A673 (cell line): ENCODE measurements at regions not wholly inside any gene's neighbourhood (a gene's known extent, or its start where the extent isn't known, plus 50 kb on each side); places are given as distances from the start of the nearest gene placed in this dataset.

Source experiments
- BruUV-seq: library from RNA; stranded (reverse); fragments of 400-500 nt; replicated peaks from 2 replicates; lab custom pipeline; 2021; lab: Mats Ljungman, UMichigan
- CTCF ChIA-PET: fragments of 300-600 bp; sonication (Branson Sonifier 250); formaldehyde crosslinking; loops from one replicate; lab custom pipeline; 2022; ENCODE audit warnings: antibody characterized with exemption; lab: Charles Lee
- POLR2A ChIA-PET: fragments of 300-600 bp; sonication (Branson Sonifier 250); formaldehyde crosslinking; loops from one replicate; lab custom pipeline; 2022; ENCODE audit warnings: antibody characterized with exemption; ENCODE audit not compliant: low non-redundant PET; lab: Charles Lee
- DNase-seq: peaks from one replicate; pipeline ENCODE4 v3.0.0-alpha.2; 2015; ENCODE audit warnings: low spot score
- H3K27ac ChIP-seq: fragments of 200-600 bp; sonication (generic); 2 replicates; pipeline ENCODE4 v1.5.1; 2016; ENCODE audit warnings: mixed run types, low read depth, mild to moderate bottlenecking, mixed read lengths, antibody characterized with exemption, low read length; ENCODE audit not compliant: poor library complexity, severe bottlenecking
- H3K27me3 ChIP-seq: fragments of 200-600 bp; sonication (generic); replicated peaks from 2 replicates; pipeline ENCODE4 v1.6.1; 2017; ENCODE audit warnings: mixed run types, low read depth, mild to moderate bottlenecking, mixed read lengths, antibody characterized with exemption, low read length; ENCODE audit not compliant: insufficient read depth, poor library complexity
- H3K36me3 ChIP-seq: fragments of 200-600 bp; sonication (generic); 2 replicates; pipeline ENCODE4 v1.6.1; 2016; ENCODE audit warnings: mixed run types, mild to moderate bottlenecking, mixed read lengths, antibody characterized with exemption, low read length; ENCODE audit not compliant: insufficient read depth, poor library complexity, severe bottlenecking
- H3K4me1 ChIP-seq: fragments of 200-600 bp; sonication (generic); 2 replicates; pipeline ENCODE4 v1.6.1; 2017; ENCODE audit warnings: mixed run types, mild to moderate bottlenecking, mixed read lengths, antibody characterized with exemption, low read length; ENCODE audit not compliant: insufficient read depth, poor library complexity, severe bottlenecking
- H3K4me3 ChIP-seq: fragments of 200-600 bp; sonication (generic); 2 replicates; pipeline ENCODE4 v1.5.1; 2016; ENCODE audit warnings: low read depth, mixed run types, mild to moderate bottlenecking, mixed read lengths, low read length; ENCODE audit not compliant: poor library complexity, severe bottlenecking
- H3K9me3 ChIP-seq: fragments of 200-600 bp; sonication (generic); 2 replicates; pipeline ENCODE4 v1.6.1; 2016; ENCODE audit warnings: mixed run types, low read depth, mild to moderate bottlenecking, mixed read lengths, antibody characterized with exemption, low read length; ENCODE audit not compliant: poor library complexity, severe bottlenecking
- CTCF ChIP-seq: fragments of 300-800, 200-600 bp; sonication (generic); conservative IDR thresholded peaks from 2 replicates; pipeline ENCODE4 v1.5.1; 2017; ENCODE audit warnings: low read depth, mild to moderate bottlenecking, antibody characterized with exemption, low read length, moderate library complexity, mixed read lengths
- EZH2 ChIP-seq: fragments of 200-600 bp; sonication (generic); IDR thresholded peaks from 2 replicates; pipeline ENCODE4 v1.6.1; 2017; ENCODE audit warnings: borderline replicate concordance, low read depth, mild to moderate bottlenecking, mixed read lengths, antibody characterized with exemption, low read length; ENCODE audit not compliant: poor library complexity, severe bottlenecking
- intact Hi-C: fragments of 100-400 bp; cut with micrococcal nuclease; formaldehyde crosslinking; loops from one replicate; pipeline ENCODE4 v1.10.0; 2022; ENCODE audit not compliant: unreplicated experiment

DNA sequence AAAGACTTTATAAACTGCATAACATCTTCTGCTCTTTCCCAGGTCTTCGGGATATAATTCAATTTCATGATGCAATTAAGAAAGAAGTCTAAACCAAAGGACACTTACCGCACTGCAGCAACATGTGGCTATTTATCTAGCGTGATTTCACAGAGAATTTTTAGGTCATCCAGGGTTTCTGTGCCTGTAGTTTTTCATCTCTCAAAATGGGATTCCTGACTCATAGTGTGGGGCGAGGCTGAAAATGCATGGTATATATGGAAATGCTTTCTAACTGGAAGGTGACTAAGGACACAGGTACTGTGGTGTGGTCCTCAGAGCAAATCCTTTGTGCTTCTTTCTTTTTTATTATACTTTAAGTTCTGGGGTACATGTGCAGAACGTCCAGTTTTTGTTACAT, 557.7 kb upstream of the KLF4 start:
- no peak for DNase-seq
- Histone ChIP-seq H3K4me1 (no peaks in the 10 kb centered on the region), H3K36me3 (no peaks in the 10 kb centered on the region), H3K27ac (no peak overlapping the region), H3K9me3 (peaks cover 7% of the 10 kb centered on the region), H3K4me3 (no peak overlapping the region), H3K27me3 (no peaks in the 10 kb centered on the region)
- no peak for TF ChIP-seq EZH2
- no peak for TF ChIP-seq CTCF
- CTCF ChIA-PET = no interaction called here
- intact Hi-C loops = no loop called here
- BruUV-seq = no TSS peak
- POLR2A ChIA-PET = no interaction called here

DNA sequence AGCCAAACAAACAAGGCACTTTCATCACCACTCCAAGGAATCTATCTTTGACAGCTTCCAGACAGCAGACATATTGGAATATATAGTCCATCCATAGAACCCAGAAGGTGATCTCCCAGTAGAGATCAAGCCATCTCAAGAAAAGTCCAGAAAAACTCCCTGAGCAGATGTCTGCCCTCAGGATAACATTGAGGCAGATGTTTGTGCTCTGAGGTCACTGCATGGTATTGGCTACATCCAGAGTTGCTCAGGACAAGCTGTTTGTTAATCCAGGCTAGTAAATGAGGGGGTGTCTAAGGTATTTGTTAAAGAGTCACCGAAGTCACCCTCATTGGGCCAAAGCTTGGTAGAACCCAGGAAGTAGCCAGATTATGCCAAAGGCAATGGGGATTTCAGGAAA, 556.3 kb upstream of the KLF4 start:
- Histone ChIP-seq H3K27ac (no peak overlapping the region), H3K4me3 (no peak overlapping the region), H3K36me3 (no peaks in the 10 kb centered on the region), H3K9me3 (peaks cover 7% of the 10 kb centered on the region), H3K27me3 (no peaks in the 10 kb centered on the region), H3K4me1 (no peaks in the 10 kb centered on the region)
- no peak for TF ChIP-seq EZH2
- TF ChIP-seq CTCF = no peak
- CTCF ChIA-PET = no interaction called here
- DNase-seq = no peak
- BruUV-seq = no TSS peak
- POLR2A ChIA-PET = no interaction called here
- intact Hi-C loops = no loop called here

GRCh38 chr9:108043585-108043984, 554.0 kb upstream of the KLF4 start:
- TF ChIP-seq EZH2 (no peak), CTCF (no peak)
- POLR2A ChIA-PET = no interaction called here
- Histone ChIP-seq H3K4me3 (no peak overlapping the region), H3K36me3 (no peaks in the 10 kb centered on the region), H3K27ac (no peak overlapping the region), H3K27me3 (no peaks in the 10 kb centered on the region), H3K4me1 (no peaks in the 10 kb centered on the region), H3K9me3 (peaks cover 13% of the 10 kb centered on the region)
- CTCF ChIA-PET = no interaction called here
- intact Hi-C loops = no loop called here
- DNase-seq = no peak
- BruUV-seq = no TSS peak
